T-helper 2 cell (primary cell): ENCODE measurements at regions not wholly inside any gene's neighbourhood (a gene's known extent, or its start where the extent isn't known, plus 50 kb on each side); places are given as distances from the start of the nearest gene placed in this dataset.
"Not testable (repeated sequence)": the region's sequence is repeated elsewhere in the genome, so short reads cannot be mapped to it uniquely, and the experiment has no call there.

Experiments used
- DNase-seq, 5 experiments: peaks; one replicate each; pipeline versions ENCODE4 v3.0.0 to v3.0.0-alpha.2; 2012 to 2022

DNA sequence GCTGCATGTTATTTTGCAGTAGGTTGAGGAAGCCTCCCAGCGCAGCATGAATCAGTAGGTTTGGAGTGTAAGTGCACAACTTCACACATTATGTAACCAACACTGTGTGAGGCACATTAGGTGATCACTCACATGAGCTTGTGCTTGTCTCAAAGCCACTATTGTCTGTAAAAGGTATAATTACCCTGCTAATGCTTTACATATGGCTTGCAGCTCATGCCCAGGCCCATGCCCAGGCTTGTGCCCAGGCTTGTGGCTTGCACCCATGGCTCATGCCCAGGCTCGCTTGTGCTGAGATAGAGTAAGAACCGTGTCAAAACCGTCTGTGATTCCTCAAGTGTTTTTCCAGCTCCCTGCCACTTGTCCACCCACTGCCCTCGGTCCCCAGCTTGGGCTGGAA is 596.3 kb downstream of the LTN1 start:
- DNase-seq: no peak

DNA sequence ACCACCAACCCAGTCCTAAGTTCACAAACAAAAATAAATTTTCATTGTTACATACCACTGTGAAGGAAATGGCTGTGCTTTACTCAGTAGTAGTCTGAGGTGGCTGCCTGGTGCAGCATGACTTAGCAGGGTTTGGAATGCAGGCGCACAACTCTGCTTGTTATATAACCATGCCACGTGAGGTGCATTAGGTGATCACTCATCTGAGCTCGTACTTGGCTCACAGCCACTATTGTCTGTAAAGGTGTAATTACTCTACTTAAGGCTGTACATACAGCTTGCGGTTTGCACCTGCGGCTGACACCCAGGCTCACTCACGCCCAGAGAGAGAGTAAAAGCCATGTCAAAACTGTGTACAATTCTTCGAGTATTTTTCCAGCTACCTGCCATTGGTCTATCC is 599.4 kb downstream of the LTN1 start:
- DNase-seq: no peak

DNA sequence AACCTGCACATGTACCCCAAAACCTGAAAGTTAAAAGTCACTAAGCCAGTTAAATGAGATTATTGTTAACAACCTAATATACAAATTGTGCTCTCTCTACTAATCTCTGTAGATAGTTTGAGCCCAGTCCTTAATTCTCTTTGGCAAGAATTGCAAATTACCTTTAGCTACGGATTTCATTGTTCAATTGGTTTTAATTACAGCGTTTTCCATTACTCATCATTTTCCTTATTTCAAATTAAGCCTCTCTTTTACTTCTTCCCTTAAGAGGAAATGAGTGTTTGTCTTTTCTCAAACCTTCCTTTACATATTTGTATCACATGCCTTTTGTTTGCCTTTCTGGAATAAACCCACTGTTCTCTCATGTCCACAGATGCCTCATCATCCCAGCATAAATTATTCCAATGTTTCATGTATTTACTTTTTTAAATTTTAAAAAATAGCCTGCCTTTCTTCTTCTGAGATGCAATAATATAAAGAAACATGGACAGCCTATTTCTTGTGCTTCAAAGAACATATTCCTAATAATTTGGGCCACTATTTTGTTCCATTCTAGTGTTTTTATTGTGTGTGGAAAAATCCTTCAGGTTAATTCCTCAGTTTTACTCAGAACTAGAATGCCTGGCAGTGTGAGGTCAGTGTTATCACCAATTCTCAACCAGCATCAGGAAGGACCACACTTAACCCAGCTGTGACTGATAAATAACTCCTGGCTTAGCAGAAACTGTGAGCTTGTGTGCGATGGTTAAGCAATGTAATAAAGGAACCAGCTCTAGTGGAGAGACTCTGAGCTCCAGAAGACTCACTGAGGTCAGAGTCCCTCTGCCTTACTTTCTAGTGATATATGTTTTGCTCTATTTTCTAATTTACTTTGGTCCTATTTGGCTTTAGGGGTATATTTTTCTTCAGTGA is 600.5 kb downstream of the LTN1 start:
- DNase-seq: no peak

DNA sequence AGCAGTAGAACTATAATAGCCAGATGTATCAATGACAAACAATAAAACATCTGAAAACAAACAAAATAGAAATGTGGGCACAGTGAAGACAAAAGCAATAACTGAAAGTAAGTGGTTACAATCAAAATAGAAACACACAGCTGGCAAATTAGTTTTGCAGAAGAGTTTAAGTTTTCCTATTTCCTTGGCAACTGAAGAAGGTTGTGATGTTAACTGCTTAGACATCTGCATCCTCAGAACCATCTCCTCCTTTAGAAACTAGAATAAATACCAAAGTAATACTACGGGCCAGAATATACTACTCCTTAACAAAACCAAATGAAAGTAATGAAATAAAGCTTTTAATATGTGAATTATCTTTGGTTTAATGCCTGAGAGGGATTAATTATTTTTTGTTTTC is 605.5 kb downstream of the LTN1 start:
- DNase-seq: no peak

DNA sequence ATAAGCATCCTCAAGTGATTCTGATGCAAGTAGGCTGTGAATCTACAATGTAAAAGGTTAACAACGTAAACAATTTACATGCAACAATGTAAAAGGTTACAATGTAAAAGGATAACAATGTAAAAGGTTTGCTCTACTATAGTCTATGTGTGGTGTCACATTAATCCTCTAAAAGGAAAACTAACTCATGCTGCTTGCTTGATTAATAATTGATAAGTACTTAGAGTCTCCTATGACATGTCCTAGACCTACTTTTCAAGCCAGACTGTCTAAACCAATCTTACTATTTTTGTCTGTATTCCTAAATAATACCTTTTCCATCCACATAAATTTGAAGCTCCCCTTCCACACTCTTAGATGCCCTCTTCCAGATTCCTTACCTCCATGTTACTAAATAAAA is 606.8 kb downstream of the LTN1 start:
- no peak for DNase-seq

DNA sequence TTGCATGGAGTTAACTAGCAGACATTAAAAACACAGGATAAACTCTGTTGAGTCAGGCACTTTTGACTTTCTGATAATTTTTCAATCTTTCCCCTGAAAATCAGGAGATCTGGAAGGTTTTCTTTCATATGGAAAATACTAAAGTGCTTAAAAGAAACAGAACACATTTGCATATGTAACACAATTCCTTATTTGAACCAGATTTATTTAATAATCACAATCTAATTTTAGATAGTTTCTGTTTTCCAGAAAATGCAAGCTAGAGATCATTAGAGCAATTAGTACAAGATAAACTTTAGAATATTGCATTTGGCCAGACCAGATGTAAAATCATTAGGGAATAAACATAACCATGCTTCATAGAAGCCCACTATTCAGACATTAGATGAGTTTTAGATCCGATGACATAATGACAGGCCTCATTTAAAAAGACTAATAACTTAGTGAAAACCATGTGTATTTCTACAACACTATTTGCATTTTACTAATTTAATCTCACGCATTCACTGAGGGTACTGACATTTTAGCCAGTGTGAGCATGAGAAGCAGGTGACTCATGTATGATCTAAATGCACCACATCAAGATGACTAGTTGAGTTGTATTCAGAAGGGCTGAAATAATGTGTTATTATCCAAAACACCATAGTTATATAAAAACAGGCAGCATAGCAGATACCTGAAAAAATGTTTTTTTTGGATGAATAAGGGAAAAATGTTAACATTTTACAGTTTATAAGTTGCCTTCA is 611.5 kb downstream of the LTN1 start:
- DNase-seq: not testable (repeated sequence)

DNA sequence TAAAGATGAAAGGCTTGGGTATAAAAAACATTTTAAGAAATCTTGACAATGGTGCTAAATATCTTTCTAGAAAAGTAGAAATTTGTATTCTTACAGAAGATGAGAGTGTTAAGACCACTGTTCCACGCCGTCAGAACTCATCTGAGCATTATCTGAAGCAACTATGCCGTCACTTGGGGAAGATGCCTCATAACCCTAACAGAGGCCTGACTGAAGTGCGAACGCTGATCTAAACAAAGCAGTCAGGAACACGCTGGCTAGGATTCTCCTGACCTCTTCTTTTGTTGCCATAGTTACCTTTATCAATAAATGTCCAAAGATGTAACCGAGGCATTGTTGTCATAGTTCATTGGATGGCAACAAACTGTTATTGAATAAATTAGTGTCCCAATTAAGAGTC is 612.4 kb downstream of the LTN1 start:
- DNase-seq: no peak

DNA sequence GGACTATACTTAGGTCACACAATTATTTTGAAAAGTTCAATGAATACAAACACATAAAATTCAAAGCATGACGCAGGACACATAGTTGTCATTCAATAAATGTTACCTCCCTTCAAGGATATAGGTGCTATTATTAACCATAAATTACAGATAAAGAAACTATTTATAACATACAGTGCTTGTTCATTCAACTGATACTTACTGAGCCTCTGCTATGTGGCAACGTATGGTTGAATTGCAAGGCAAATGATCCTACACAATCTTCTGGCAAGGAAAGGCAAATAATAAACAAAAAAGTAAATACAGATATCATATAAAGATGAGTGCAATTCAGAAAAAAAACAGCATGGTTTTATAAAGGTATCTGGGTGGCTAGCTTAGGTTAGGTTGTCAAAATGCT is 614.7 kb downstream of the LTN1 start:
- DNase-seq: no peak

DNA sequence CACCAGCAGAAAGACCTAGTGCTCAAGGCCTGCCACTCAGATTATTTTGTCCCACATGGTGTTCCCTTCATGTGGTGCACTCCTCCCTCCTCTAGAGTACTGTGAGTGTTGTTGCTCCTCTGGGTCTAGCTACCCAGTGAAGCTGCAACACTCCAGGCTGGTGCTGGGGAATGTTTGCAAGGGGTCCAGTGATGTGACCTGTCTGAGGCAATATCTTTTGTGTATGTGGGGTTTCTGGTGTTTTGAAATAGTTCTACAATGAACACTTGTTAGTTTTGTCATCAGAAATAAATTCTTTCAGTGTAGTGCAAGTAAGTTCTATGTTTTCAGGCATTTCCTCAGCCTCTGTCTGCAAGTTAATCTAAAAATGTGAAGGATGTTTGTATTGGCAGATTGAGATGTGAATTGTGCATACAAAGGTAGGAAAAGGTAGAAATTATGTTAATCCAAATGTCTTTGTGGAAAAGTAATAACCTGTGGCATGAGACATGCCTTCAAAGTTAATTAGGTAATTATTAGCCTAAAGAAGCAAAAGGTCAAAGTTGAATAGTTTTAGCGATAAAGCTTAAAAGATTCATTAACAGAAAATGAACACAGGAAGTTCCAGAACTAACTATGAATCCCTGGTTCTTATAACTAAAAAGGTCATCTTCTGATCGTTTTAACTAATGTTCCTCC is 616.8 kb downstream of the LTN1 start:
- DNase-seq: no peak

DNA sequence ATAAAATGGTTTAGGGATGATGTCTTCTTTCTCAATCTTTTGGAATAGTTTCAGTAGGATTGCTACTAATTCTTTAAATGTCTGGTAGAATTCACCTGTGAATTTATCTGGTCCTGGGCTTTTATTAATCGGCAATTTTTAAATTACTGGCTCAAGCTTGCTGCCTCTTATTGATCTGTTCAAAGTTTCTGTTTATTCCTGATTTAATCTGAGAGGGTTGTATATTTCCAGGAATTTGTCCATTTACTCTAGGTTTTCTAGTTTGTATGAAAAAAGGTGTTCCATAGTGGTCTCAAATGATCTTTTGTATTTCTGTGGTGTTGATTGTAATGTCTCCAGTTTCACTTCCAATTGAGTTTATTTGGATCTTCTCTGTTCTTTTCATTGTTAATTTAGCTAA is 617.8 kb downstream of the LTN1 start:
- no peak for DNase-seq

DNA sequence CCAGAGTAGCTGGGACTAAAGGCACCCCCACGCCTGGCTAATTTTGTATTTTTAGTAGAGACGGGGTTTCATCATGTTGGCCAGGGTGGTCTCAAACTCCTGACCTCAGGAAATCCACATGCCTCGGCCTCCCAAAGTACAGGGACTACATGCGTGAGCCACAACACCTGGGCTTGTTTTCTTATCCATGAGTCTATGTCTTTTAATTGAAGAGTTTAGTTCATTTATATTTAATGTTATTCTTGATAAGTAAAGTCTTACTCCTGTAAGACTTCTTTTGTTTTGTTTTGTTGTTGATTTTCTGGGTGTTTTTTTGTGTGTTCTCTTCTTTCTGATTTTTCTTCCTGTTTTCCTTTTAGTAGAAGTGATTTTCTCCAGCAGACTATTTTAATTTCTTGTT is 621.0 kb downstream of the LTN1 start:
- DNase-seq: no peak

DNA sequence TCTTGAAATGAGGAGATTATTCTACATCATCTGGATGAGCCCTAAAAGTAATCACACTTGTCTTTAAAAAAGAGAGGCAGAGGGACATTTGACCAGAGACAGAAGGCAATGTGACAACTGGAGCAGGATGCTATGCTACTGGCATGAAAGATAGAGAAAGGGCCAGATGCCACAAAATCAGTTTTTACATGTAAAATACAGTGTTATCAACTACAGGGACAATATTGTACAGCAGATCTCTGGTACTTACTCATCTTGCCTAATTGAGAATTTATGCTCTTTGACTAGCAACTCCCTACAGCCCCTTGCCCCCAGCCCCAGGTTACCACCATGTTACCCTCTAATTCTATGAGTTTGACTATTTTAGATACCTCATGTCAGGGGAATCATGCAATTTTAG is 633.4 kb downstream of the LTN1 start:
- no peak for DNase-seq

DNA sequence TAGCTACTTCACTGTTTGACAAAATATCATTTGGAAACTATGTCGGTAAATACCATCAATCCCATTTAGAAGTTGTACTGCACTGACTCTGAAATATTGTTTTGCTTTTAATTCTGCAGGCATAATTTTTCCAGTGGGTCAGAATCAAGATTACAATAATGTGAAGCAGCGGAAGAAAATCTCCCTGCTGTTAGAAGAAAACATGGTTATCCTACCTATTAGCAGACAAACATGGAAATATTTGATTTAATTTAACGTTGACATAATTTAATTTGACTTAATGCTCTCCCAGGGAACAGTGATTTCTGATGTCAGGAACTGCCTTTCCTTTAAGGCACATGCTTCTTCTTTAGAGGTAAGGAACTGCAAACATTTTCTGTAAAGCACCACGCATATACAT is 634.0 kb downstream of the LTN1 start:
- no peak for DNase-seq

DNA sequence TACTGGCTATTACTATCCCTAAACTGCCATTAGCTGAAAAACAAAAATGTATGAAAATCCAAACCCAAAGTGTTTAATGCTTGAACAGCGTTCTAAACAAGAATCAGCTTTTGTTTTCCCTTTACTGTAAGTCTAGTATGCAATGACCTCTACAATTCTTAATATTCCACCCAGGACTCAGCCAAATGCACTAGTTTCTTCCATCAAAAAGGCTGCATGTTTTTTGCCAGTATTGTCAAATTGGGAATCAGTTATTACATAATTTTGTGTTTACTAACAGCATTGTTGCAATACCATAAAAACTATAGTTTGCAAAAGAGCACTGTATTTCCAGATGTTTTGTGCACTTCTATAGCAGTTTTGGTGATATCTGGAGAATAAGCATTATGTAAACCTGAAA is 634.5 kb downstream of the LTN1 start:
- DNase-seq: no peak

DNA sequence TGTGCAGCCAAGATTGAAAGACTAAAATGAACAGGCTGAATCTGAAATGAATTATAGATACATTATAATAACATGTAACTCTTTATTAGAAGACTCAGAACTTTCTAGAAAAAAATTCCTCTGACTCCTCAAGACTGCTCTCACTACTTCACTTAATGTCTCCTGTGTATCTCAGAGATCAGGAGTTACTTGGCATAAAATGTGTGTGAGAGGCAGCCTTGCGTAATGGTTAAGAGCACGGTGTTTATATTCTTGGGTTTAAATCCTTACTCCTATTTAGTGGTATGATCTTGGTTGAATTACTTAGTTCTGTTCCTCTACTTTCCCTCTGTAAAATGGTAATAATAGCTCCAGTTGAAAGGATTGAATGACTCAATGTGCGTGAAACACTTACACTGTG is 634.9 kb downstream of the LTN1 start:
- no peak for DNase-seq

DNA sequence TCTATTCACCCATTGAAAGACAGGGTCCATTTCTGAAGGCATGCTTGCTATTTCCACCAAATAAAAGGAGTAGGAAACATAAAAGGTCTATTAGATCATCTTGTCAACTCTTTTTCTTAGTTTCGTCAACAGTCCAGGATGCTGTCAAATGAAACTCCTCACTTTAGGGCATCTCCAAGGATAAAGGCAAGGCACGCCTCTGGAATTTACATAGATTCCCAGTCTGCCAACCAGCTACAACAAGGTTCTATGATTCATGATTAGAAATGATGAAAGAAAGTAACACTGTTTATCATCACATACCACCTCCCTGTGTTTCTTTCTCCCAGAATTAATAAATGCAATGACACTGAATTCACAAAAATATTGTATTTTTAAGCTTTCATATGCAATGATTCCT is 636.3 kb downstream of the LTN1 start:
- no peak for DNase-seq

DNA sequence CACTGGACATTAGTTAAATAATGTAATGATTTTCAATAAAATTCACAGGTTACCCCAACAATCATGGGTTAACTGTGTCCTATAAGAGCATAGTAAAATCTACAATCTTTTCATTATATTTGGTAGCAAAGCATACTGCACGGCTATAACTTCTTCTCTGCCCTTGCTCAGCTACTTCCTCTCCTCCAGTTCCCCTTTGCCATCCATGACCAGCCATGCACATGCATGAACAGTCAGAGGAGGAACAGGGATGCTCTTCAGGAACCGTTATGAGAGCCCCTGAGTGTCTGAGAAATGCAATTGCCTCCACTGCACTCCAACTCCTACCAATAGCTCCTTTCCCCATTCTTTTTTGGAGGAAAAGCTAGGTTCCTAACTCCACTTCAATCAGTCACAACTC is 646.7 kb downstream of the LTN1 start:
- no peak for DNase-seq

DNA sequence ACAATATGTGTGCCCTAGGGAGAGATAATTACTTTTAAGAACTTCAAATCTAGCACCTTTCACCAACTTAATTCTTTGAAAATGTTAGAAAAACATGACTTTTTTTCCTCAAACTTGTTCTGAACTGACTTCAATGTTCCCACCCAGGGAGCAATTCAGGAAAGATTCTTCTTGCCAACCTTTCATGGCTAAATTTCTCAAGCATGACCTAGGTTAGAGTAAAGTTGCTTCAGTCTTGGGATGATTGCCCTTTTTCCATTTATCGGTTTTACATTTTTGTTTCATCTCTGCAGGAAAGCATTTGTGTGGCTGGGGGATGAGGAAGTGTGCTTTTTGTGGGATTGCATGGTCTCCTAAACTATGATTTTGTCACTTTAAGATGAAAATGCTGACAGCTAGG is 647.7 kb downstream of the LTN1 start:
- no peak for DNase-seq

DNA sequence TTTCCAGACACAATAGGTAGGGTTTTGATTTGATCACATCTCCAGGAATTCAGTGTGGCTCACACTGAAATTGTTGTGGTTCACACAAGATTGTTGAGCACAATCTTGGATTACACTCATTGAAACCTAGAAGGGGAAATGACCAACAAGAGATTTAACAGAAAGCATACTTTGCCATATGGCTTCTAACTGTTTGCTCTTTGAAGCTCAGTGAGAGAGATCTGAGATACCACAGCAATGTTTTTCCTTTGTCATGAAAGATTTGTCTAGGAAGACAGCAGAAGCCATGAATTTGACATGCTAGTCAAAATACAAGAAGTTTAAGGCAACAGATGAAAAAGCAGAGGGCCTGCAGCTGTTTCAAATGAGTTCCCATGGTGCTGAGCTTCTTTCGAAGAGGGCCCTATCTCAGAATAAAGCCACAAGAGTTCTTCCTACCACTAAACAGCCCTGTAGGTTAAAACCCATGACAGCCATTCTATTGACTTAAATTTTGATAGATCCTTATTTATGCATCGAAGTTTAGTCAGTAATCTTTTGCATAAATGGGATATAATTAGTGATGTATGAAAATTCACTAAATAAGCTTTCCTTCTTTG is 650.4 kb downstream of the LTN1 start:
- DNase-seq: no peak

DNA sequence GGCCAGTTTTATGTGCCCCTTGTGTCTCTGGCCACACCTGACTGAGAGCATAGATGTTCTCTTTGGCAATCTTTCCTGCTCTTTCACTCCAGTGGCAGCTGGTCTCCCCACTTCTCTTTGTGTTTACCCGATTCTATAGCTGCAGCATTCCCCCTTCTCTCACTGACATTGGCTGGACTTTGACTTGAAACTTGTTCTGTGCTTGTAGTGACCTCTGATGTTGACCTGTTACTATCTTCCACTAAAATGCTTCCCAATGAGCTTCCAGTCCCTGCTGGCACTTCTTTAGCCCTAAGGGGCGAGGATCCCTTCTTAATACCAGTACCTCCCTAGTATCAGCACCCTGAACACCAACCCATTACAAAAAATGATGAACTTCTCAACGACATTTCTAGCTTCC is 653.3 kb downstream of the LTN1 start:
- DNase-seq: no peak

DNA sequence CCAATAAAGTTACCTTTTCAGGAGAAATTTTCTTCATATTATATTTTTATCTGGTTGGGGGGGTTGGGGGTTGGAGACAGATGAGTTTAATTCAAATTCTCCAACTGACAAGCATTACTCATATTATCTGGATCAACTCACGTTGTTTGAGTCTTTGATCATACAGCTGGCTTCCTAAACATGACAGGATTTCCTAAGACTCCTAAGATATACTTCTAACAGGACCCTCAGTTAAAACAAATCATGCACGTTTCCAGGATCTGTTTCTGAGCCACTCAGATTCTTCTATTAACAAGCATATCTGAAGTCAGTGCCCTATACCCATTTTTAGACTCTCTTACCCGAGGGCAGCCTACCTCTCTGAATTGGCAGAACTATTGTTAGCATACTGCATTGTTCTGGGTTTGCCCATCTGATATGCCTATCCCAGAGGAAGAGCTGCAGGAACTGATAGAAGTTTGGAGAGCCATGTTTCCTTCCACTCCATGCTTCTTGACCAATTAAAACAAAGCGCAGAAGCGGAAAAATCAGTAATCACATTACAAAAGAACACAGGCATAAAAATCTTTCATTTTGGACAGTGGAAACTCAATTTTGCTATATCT is 653.9 kb downstream of the LTN1 start:
- DNase-seq: no peak

DNA sequence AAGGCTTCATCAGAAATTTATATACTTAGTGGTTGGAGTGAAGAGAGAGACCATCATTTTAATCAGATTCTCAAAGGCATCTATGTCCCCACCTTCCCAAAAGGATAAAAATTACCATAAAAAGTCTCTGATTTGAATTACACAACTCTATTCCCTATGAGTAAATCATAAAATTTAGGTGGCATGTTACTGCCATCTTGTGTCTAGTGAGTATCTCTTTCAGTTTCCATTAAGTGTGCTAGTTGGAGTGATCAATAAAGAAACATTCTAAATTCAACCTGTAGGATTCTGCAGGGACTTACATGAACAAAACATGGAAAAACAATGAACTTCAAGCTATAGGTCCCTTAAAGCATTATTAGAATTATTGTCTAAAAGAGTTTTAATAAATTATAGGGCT is 655.4 kb downstream of the LTN1 start:
- peak in 1 of 5 experiments; percentile 1 for DNase-seq

DNA sequence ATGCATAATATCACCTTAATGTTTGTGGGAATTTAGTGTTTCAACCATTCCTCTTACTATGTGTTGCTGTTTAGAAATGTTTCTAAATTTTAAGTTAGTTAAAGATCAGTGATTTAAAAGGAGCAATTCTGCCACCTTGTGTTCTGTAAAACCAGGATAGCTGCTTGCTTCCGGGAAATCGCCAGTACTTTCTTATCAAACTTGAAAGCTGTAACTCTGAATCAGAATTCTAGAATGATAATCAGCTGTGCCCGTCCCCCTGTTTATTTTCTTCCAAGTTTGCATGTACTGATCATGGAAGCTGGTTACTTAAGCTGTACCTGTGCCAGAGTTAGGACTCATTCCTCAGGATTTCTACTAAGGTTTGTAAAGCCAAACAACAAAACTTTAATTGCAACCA is 656.4 kb downstream of the LTN1 start:
- DNase-seq: peak in 1 of 5 experiments; percentile 0
